Left forelimb (tissue), 1 donor: ENCODE measurements at regions not wholly inside any gene's neighbourhood (a gene's known extent, or its start where the extent isn't known, plus 50 kb on each side); places are given as distances from the start of the nearest gene placed in this dataset.

Source experiments
- DNase-seq: peaks from one replicate; pipeline ENCODE4 v3.0.0-alpha.2; 2018; ENCODE audit warnings: low spot score

GRCh38 chr5:124377386-124377785 lies 369.1 kb downstream of the ZNF608 start:
- no peak for DNase-seq

- no peak for DNase-seq
These were observed 372.6 kb downstream of the ZNF608 start for GRCh38 chr5:124373883-124374282.

- DNase-seq = no peak
These were observed 374.0 kb downstream of the ZNF608 start for GRCh38 chr5:124372457-124372856.

- DNase-seq = no peak
These were observed 375.2 kb downstream of the ZNF608 start for GRCh38 chr5:124371111-124371706.

GRCh38 chr5:124370601-124371000 lies 375.8 kb downstream of the ZNF608 start:
- DNase-seq = no peak

GRCh38 chr5:124365361-124365801 lies 381.1 kb downstream of the ZNF608 start:
- DNase-seq = no peak

- no peak for DNase-seq
These were observed 390.5 kb downstream of the ZNF608 start for GRCh38 chr5:124355928-124356327.

GRCh38 chr5:124353016-124353415 lies 393.4 kb downstream of the ZNF608 start:
- DNase-seq = no peak

- DNase-seq = no peak
These were observed 394.1 kb downstream of the ZNF608 start for GRCh38 chr5:124352312-124352711.

GRCh38 chr5:124349931-124350330 lies 396.5 kb downstream of the ZNF608 start:
- DNase-seq = no peak

GRCh38 chr5:124343451-124343867 lies 403.0 kb downstream of the ZNF608 start:
- no peak for DNase-seq

GRCh38 chr5:124342986-124343385 lies 403.5 kb downstream of the ZNF608 start:
- no peak for DNase-seq

GRCh38 chr5:124342584-124342983 lies 403.9 kb downstream of the ZNF608 start:
- no peak for DNase-seq

GRCh38 chr5:124342027-124342471 lies 404.4 kb downstream of the ZNF608 start:
- DNase-seq = peak; percentile 72

- DNase-seq = peak; percentile 66
These were observed 405.2 kb downstream of the ZNF608 start for GRCh38 chr5:124341066-124341858.

GRCh38 chr5:124337996-124338395 lies 408.4 kb downstream of the ZNF608 start:
- no peak for DNase-seq

- DNase-seq = no peak
These were observed 413.0 kb downstream of the ZNF608 start for GRCh38 chr5:124333298-124333979.

- DNase-seq = no peak
These were observed 414.2 kb downstream of the ZNF608 start for GRCh38 chr5:124332273-124332672.

GRCh38 chr5:124330595-124331220 lies 415.7 kb downstream of the ZNF608 start:
- no peak for DNase-seq

GRCh38 chr5:124328201-124328600 lies 418.2 kb downstream of the ZNF608 start:
- DNase-seq = no peak

- no peak for DNase-seq
These were observed 427.8 kb downstream of the ZNF608 start for GRCh38 chr5:124318661-124319060.

GRCh38 chr5:124317451-124317850 lies 429.0 kb downstream of the ZNF608 start:
- DNase-seq = no peak
